Omental fat pad (tissue), 3 donors: ENCODE measurements at regions not wholly inside any gene's neighbourhood (a gene's known extent, or its start where the extent isn't known, plus 50 kb on each side); places are given as distances from the start of the nearest gene placed in this dataset.

ENCODE experiments used
- ATAC-seq: fragments of 150-250 bp; one replicate; pipeline ENCODE4 v1.9.1; 2016; ENCODE audit warnings: mild to moderate bottlenecking, moderate library complexity; ENCODE audit not compliant: low FRiP score
- DNase-seq: peaks from one replicate; pipeline ENCODE4 v3.0.0-alpha.2; 2019; ENCODE audit warnings: low spot score
- CTCF ChIP-seq, 3 donors: fragments of 450-650 bp; IDR thresholded peaks; one replicate each; pipeline ENCODE4 v1.5.1; 2016 to 2017; ENCODE audit warnings: antibody characterized with exemption in 3 of 3, mild to moderate bottlenecking in 3 of 3, moderate library complexity in 2 of 3

- DNase-seq (no peak), ATAC-seq (no peak)
- no peak for TF ChIP-seq CTCF (IDR thresholded peaks at IDR 0.05)
These were observed 663.3 kb upstream of the MGMT start for GRCh38 chr10:128803790-128804189.

- DNase-seq (no peak), ATAC-seq (no peak)
- TF ChIP-seq CTCF (IDR thresholded peaks at IDR 0.05): no peak
These were observed 662.6 kb upstream of the MGMT start for GRCh38 chr10:128804411-128804810.

GRCh38 chr10:128808921-128809440 lies 658.1 kb upstream of the MGMT start:
- no peak for TF ChIP-seq CTCF (IDR thresholded peaks at IDR 0.05)
- DNase-seq (no peak), ATAC-seq (no peak)

DNA sequence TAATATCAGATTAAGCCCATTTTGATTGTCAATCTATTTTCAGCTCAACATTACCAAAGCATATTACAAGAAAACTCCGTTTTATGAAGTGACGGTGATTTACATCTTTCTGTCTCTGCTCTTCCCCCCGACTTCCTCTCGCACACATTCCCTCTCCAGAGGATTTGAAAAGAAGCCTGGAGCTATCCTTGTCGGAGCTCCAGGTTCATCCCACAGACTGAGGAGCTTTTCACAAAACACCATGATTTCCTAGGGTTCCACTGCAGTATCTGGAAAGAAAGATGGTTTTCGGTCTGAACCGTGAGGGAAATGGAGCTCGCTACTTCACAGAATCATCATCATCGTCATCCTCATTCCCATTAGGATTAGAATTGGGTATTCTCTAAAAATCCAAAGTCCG lies 655.5 kb upstream of the MGMT start:
- no peak for TF ChIP-seq CTCF (IDR thresholded peaks at IDR 0.05)
- ATAC-seq (no peak), DNase-seq (no peak)

GRCh38 chr10:128812000-128812399 lies 655.0 kb upstream of the MGMT start:
- no peak for TF ChIP-seq CTCF (IDR thresholded peaks at IDR 0.05)
- DNase-seq (no peak), ATAC-seq (no peak)

- ATAC-seq (no peak), DNase-seq (no peak)
- TF ChIP-seq CTCF (IDR thresholded peaks at IDR 0.05): no peak
These were observed 653.5 kb upstream of the MGMT start for GRCh38 chr10:128813574-128813973.

DNA sequence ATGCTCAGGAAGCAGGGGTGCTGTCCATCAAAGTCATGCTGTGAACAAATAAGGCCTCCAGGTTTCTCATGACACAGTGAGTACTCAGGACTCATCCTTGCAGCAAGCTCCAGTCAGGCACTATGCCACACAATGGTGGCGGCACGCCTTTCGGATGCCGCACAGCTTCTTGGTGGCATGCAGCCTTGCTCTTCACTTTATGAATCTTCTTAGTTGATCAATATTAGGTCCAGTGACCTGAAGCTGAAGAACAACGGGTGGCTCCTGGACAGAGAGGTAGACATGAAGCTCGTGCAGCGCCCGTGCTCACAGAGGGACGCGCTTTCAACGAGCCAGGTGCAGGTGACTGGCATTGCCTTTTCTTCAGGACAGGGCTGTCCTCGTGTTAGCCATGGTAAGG lies 653.0 kb upstream of the MGMT start:
- ATAC-seq: no peak
- no peak for DNase-seq
- TF ChIP-seq CTCF (IDR thresholded peaks at IDR 0.05): no peak
